Posterior vena cava (tissue), 2 donors: ENCODE measurements at regions not wholly inside any gene's neighbourhood (a gene's known extent, or its start where the extent isn't known, plus 50 kb on each side); places are given as distances from the start of the nearest gene placed in this dataset.

Experiments used
- DNase-seq: peaks from one replicate; pipeline ENCODE4 v3.0.0-alpha.2; 2020; ENCODE audit warnings: low spot score
- intact Hi-C, 2 donors: fragments of 100-400 bp; cut with DNase I; formaldehyde crosslinking; loops; one replicate each; pipeline versions ENCODE4 v1.14.1 to v1.14.2; 2022 to 2023
- donor health status: DM: yes; HTN: yes; CAD: no.
- donor health status: DM: yes; HTN: yes; CAD: no.

DNA sequence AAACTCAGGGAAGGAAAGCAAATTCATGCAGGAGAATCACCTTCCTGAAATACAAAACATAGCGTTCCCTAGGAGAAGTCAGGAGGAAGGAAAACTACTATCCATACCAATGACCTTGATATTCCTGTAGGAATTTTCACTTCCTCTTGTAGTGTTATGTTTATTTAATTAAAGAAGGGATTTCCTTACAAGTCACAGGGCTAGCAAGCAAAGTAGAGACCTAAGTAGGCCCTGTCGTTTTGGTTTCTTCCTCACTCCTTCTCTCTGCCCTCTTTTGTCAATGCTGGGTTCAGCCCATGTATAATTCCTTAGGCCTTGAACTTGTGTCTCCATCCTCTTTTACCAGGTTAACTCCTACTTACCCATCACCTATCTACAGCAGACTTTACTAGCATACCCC lies 435.2 kb upstream of the LRATD1 start:
- DNase-seq: no peak
- intact Hi-C loops: no loop called here

DNA sequence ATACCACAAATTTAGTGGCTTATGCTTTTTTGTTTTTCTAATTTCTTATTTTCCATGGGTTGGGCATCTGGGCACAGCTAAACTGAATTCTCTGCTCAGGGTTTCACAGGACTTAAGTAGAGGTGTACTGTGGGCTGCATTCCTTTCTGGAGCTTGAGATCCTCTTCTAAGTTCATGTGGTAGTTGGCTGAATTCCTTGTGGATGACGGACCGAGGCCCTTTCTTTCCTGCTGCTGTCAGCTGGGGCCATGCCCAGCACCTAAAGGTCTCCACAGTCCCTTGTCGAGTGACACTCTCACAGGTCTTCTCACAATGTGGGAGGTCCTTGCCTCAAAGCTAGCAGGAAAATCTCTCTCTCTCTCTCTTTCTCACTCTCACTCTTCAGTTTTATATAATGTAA lies 433.5 kb upstream of the LRATD1 start:
- DNase-seq: no peak
- intact Hi-C loops: no loop called here

DNA sequence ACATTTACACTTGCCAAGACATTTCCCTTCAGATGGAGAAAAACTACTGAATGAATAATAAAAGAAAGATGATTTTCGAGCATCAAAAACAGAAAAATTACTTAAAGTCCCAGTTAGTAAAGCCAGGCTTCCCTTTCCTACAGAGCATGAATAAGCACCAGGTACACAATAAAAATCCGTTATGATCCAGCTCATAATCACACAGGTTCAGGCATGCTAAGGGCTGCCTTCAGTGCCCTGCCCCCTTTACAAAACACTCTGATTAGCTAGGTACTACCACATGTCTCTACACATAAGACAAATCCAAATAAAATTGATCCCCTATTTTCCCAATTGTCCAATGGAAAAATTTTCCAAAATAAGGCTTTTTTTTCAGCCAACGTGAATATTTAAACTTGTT lies 413.2 kb upstream of the LRATD1 start:
- intact Hi-C loops: no loop called here
- no peak for DNase-seq

DNA sequence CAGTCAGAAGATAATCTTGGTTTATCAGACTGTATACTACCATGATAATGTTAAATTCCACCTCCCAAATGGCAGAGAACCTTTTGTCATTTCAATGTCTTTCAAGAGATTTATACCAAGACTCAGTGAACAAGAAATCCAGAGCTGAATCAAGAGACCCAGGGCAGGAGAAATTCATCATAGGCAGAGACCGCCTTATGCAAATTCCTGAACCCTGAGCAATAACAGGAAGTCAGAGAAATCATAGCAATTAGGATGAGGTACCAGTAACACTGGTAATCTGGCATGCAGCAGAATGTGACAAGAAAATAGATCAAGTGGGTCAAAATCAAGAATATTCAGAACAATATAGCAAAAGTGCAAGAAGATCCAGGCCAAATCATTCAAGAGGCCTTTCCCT lies 412.4 kb upstream of the LRATD1 start:
- intact Hi-C loops: no loop called here
- DNase-seq: no peak

DNA sequence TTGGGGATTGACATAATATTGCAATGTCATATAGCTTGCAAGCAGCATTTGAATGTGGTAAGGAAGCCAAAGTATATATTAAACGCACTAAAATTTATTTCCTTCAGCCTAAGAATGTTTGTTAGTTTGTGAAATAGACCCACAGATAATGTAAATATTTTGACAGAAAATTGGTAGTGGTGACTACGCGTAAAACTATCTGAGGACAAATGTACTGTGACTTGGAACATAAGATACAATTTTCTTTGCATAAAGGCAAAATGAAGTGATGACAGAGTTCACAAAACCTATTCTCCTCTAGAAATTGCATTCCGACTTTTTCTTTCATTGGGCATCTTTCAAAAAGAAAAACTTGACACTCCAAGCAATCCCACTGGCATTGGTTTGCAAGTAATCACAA lies 411.1 kb upstream of the LRATD1 start:
- no peak for DNase-seq
- intact Hi-C loops: no loop called here

DNA sequence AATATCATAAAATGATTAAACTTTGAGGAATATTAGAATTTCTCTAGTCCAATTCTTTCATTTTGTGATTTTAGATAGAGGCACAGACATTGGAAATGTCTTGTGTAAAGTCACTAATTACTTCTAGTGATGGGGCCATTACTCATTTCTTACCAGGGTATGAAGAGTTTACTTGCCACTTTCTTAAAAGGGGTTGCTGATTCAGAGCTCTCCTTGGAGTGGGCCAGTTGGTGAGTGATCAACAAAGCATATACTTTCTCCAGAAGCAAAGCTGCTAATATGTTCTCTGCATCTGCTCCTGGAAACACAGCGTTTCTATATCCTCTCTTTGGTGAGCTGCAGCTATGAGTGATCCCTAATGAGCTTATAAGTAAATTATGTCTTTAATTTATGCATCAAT lies 408.9 kb upstream of the LRATD1 start:
- no peak for DNase-seq
- intact Hi-C loops: no loop called here

DNA sequence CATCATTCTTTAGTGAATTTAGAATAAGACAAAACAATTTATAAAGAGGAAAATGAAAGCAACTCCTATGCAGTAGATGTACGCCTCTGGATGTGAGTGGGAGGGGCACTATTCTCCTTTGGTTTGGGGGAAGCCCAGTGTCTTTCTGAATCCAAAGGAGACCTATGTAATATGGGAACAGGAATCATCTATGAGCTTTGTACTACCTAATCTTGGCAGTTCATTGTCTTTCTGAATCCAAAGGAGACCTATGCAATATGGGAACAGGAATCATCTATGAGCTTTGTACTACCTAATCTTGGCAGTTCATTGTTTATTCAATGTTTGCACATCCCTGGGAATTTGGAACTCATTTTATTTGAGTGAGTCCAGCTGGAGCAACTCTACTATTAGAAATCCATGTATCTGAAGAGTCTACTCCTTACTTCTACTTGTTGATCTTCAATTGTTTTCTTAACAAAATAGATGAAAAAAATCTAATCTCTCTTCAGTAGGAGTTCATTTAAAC lies 401.1 kb upstream of the LRATD1 start:
- no peak for DNase-seq

DNA sequence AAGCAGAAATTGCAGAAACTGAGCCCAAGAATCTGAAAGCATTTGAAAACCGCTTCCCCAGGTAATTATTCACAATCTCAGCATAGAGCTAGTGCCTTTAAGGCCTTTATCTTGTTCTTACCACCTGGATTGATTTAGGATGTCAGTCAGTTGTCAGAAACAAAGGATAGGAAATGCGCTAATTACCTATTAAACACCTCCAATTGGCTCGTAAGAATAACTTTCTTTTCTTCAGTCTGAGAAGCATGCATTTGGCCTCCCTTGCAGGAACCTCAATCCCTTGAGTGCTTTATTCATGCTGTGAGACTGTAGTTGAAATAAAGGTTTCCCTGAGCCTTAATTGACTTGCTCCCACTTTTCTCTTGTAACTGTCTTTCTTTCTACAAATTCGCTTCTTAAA lies 400.3 kb upstream of the LRATD1 start:
- no peak for DNase-seq
- intact Hi-C loops: no loop called here

More for the DNA sequence above, 401.1 kb upstream of the LRATD1 start:
- intact Hi-C loops: no loop called here

DNA sequence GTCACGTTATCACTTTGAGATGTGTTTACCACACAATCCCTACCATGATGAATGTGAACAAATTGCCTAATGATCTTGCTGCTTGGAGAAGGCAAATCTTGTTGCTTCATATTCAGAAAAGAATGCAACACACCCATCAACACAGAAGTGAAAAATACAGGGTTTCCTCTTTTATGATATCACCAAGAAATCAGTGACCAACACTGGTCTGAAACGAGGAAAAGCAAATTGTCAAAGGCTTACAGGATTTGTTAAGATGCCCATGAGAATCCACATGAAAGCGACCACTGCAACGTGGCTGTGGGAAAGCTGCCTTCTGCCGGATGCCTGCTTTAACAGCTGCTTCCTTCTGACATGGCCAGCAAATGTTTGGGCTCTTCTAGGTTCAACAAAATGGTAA lies 397.6 kb upstream of the LRATD1 start:
- DNase-seq: no peak
- intact Hi-C loops: loop anchor here in 1 of 2 donors (5.0 kb wide), 1 partner anchor 563 kb away; no protein-coding TSS in a partner anchor

DNA sequence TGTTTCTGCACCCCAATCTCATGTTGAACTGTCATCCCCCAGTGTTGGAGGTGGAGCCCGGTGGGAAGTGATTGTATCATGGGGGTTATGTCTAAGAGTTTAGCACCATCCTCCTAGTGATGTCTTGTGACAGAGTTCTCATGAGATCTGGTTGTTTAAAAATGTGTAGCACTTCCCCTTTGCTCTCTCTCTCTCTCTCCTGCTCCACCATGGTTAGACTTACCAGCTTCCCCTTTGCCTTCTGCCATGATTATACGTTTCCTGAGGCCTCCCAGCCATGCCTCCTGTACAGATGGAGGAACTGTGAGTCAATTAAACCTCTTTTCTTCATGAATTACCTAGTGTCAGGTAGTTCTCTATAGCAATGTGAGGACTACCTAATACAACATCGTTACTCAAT lies 396.9 kb upstream of the LRATD1 start:
- intact Hi-C loops: loop anchor here in 1 of 2 donors (5.0 kb wide), 1 partner anchor 563 kb away; no protein-coding TSS in a partner anchor
- DNase-seq: no peak

DNA sequence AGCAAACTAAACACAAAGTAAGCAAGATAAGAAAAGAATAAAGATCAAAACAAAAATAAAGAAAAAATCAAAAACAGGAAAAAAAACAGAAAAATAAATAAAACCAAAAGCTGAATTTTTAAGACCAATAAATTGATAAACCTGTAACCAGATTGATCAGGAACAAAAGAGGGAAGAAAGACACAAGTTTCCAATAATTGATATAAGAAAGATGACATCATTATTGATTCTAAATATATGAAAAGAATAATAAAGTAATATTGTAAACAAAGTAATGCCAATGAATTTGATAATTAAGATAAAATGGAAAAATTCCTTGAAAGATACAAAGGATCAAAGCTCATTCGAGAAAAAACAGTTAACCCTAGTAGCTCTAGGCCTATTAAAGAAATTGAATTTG lies 394.6 kb upstream of the LRATD1 start:
- DNase-seq: no peak
- intact Hi-C loops: loop anchor here in 1 of 2 donors (5.0 kb wide), 1 partner anchor 566 kb away; no protein-coding TSS in a partner anchor

DNA sequence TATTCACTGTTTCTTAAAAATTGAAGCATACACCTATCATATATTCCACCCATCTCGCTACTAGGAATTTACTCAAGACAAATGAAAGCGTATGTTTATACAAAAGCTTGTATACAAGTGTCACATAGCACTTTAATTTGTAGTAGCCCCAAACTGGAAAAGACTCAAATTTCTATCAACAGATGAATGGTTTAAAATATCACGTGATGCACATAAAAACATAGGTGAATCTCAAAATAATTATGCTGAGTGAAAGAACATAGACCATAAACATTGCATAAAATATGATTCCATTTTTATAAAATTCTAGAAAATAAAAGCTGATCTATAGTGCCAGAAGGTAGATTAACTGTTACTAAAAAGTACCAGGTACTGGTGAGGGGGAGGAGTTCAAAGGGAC lies 392.9 kb upstream of the LRATD1 start:
- intact Hi-C loops: loop anchor here in 1 of 2 donors (5.0 kb wide), 1 partner anchor 567 kb away; no protein-coding TSS in a partner anchor
- no peak for DNase-seq

DNA sequence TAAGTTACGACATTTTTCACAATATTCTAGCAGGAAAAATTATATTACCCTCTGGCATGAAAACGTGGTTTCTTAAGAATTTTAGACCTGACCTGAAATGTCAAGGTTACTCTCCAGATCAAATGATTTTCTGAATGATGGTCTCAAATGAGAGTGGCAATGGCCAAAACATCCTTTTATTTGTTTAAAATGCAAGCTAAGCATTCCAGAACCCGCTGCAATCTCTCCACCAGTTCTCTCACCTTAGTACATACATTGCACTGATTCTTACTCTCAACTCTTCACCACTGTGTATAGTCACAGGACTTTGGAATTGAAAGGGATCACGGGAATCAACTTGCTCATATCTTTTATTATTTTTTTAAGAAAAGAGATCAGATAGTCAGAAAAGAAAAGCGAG lies 391.6 kb upstream of the LRATD1 start:
- intact Hi-C loops: no loop called here
- DNase-seq: no peak

DNA sequence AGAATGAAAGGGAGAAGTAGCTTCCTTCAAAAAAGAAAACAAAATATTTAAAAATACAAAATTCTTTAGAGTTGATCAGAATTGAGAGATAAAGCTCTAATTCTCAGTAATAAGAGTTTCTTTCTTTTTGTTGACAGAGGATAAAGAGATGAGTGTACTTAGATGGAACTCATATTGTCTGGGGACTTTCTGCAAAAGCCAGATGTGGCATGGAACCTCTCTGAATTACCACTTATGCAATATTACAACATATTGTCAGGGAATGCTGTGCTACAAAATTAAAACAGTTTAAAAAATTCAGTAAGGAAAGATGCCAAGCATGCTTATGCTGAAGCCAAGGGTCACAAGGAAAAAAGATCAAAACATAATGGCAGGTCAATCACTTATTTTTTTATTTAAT lies 386.6 kb upstream of the LRATD1 start:
- intact Hi-C loops: no loop called here
- DNase-seq: no peak

DNA sequence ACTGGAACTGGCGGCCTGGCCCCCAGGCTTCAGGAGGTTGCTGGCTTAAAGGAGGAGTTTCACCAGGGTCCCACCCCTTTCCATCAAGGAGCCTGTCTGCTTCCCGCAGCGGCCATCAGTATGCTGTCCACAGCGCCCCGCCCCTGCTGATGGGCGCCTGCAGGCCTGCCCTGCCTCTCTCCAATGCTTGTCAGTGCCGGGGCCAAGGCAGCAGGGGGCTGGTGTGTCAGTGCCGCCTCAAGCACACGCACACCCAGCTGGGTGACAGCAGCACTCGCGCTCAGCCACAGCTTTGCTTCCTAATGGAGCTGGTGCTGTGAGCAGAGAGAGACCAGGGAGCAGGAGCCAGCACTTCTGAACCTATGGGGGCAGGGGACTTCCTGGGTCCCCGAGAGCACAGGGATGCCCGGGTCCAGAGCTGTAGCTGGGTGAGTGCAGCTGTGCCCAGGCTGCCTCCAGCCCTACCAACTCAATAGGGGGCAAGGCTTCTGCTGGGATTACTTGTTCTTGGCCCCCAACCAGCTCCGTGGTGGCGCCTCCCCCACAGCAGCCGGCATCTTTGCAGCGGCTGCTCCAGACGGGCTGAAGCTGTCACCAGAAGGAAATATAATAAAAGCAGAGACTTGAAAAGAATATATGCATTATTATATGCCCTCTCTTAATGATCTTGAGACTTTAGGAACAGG lies 377.2 kb upstream of the LRATD1 start:
- intact Hi-C loops: no loop called here
- DNase-seq: peak; percentile 57

DNA sequence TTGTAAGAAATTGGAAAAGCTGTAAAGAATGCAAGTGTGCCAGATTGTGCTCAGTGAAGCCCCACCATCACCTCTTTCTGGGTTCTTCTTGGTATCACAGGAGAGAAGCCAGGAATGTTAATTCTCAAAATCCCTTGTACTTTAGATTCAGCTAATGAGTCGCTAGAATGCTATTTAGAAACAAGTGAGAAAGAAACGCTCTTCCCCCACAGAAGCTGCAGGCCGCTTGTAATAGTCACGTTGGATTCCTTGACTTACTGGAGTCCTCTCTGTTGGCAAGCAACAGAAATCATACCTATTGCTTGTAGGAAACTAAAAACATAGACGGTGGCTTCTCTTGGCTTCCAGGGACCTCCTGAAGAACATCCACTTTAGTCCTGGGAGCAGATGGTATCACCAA lies 375.6 kb upstream of the LRATD1 start:
- no peak for DNase-seq
- intact Hi-C loops: no loop called here

DNA sequence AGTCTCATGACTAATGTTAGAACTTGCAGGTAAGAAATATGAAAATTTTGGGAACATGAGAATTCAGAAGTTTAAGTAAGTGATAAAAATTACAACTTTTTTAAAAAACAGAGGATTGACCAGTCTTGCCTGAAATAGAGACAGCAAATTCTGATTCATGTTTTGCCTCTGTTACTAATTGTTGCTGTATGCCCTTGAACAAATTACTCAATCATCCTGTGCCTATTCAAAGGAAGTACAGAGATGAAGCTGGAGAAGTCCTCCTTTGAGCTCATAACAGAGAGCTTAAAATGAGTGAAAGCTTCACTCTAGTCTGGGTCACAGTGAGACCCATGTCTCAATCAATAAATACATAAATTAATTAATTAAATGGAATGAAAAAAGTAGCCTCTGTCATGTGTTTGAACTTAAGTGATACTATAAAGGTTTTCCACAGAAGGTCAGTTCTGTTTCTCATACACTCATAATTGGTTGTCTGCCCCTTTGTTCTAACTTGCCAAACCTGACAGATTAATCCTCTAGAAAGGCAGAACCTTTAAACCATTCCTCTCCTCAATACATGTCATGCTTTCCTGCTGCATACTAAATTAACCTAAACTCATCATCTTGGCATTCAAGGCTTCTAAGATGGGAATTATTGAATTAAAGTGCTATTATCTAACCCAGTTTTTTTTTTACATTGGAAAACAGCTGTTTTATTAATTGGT lies 374.6 kb upstream of the LRATD1 start:
- intact Hi-C loops: no loop called here
- no peak for DNase-seq

DNA sequence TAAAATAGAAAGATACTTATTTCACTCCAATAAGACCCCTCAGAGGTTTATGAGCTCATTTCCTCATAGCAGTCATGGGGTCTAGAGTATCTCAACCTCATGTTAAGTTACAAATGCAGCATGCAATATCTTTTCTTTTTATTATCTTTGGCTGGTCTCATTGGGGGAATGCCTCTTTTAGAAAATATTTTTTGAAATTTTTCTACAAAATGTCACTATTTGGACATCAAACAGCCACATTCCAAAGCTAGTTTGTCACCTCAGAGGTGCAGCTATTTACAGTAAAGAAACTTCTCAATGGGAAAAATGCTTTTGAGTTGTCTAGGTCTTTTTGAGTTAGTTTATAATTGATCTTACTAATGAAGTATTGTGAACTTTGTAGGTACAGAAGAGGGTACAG lies 370.7 kb upstream of the LRATD1 start:
- DNase-seq: no peak
- intact Hi-C loops: no loop called here

DNA sequence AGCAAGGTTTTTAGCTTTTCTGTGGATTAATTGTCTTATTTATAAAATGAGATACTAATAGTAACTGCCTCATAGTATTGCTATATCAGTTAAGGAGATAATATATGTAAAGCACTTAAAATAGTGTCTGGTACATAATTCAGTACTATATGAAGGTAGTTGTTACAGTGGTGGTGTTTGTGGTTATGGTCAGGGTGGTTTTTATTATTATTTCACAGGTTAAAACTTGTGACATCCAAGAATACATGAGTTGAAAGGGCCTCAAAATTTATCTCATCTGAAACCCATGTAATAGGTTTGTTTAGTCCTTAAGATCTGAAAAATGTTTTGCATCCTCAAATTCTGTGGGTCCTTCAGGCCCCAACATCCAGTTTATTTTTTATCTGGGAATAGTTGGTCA lies 369.5 kb upstream of the LRATD1 start:
- intact Hi-C loops: no loop called here
- DNase-seq: no peak

DNA sequence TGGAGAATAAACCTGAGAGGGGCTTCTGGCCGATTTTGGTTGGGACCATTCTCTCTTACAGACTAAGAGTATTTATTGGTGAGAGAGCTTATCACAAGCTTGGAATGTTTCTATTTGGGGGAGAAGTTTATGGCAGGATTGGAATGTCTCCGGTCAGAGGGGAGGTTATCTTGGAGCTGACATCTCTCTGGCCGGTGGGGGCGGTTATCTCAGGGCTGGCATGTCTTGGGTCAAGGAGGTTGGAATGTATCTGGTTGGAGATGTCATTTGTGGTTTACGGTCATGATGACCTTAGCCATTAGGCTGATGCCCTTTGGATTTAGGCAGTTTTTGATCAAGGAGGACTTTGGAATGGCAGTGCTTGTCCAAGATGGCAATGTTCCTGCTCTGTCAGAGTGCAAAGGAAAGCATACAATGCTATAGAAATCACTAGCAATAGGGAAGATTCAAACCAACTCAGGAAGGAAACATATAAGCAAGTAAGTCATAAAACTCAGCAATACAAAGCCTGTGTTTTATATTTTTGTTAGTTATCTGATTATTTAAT lies 362.4 kb upstream of the LRATD1 start:
- intact Hi-C loops: loop anchor here in 1 of 2 donors (10.0 kb wide), 1 partner anchor 1765 kb away; no protein-coding TSS in a partner anchor
- DNase-seq: no peak
